Osteoblast (primary cell): ENCODE measurements at regions not wholly inside any gene's neighbourhood (a gene's known extent, or its start where the extent isn't known, plus 50 kb on each side); places are given as distances from the start of the nearest gene placed in this dataset.

Source experiments
- DNase-seq: peaks from one replicate; pipeline ENCODE4 v3.0.0; 2011; ENCODE audit warnings: low spot score, mixed read lengths; ENCODE audit not compliant: insufficient read length; ENCODE audit errors: missing footprints
- H2AFZ ChIP-seq: 2 replicates; pipeline ENCODE4 v1.6.0; 2011; ENCODE audit warnings: mild to moderate bottlenecking, low read length
- H3K27ac ChIP-seq: 2 replicates; pipeline ENCODE4 v1.5.1; 2011; ENCODE audit warnings: mild to moderate bottlenecking, low read depth, low read length, moderate library complexity
- H3K27me3 ChIP-seq: 2 replicates; pipeline ENCODE4 v1.6.0; 2012; ENCODE audit warnings: mild to moderate bottlenecking, control low read depth, inconsistent platforms, low read length, moderate library complexity; ENCODE audit not compliant: insufficient read depth
- H3K36me3 ChIP-seq: 2 replicates; pipeline ENCODE4 v1.5.1; 2011; ENCODE audit warnings: mild to moderate bottlenecking, low read length, control low read depth, moderate library complexity; ENCODE audit not compliant: insufficient read depth
- H3K4me1 ChIP-seq: 2 replicates; pipeline ENCODE4 v1.5.1; 2011; ENCODE audit warnings: mild to moderate bottlenecking, low read length, control low read depth, moderate library complexity; ENCODE audit not compliant: insufficient read depth
- H3K4me2 ChIP-seq: 2 replicates; pipeline ENCODE4 v1.6.0; 2011; ENCODE audit warnings: mild to moderate bottlenecking, low read length; ENCODE audit not compliant: insufficient read depth
- H3K4me3 ChIP-seq: fragments of 200-600 bp; sonication (generic); 3 replicates; pipeline ENCODE4 v1.5.1; 2012; ENCODE audit warnings: mild to moderate bottlenecking, low read length, inconsistent platforms; ENCODE audit not compliant: insufficient read depth
- H3K79me2 ChIP-seq: 2 replicates; pipeline ENCODE4 v1.6.0; 2012; ENCODE audit warnings: mild to moderate bottlenecking, low read length, control low read depth, inconsistent platforms; ENCODE audit not compliant: insufficient read depth
- H3K9me3 ChIP-seq: 2 replicates; pipeline ENCODE4 v1.5.1; 2011; ENCODE audit warnings: low read depth, low read length, control low read depth
- H4K20me1 ChIP-seq: 2 replicates; pipeline ENCODE4 v1.6.0; 2012; ENCODE audit warnings: mild to moderate bottlenecking, low read length, control low read depth; ENCODE audit not compliant: insufficient read depth
- TF ChIP-seq, protein P1 (sequence below): IDR thresholded peaks from 2 replicates; pipeline ENCODE4 v1.5.1; 2011; ENCODE audit warnings: mild to moderate bottlenecking, low read depth, low read length, moderate library complexity; ENCODE audit errors: extremely low read depth

DNA sequence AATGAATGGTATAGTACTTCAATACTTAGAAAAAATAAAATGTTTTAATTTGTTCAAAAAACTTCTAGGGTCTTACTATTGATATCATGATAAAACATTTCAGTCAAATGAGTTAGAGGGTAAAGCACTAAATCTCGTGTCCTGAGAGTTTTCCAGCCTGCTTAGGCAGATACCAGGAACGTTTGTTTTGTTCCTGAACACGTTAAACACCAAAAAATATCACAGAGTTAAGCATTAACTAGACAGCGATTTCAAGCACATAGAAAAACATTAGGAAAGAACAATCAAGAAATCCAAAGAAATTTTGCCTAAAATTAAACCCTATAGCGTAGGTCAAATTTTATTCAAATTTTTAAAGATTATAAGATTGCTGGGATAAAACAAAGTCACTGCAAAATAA is 204.6 kb upstream of the AGR3 start:
- no peak overlapping the region for H3K4me2 ChIP-seq
- no peaks in the 10 kb centered on the region for H3K79me2 ChIP-seq
- no peak overlapping the region for H3K27ac ChIP-seq
- no peaks in the 10 kb centered on the region for H3K27me3 ChIP-seq
- no peak for DNase-seq
- no peaks in the 10 kb centered on the region for H3K36me3 ChIP-seq
- H3K9me3 ChIP-seq, result no peaks in the 10 kb centered on the region
- TF ChIP-seq, protein P1, sequence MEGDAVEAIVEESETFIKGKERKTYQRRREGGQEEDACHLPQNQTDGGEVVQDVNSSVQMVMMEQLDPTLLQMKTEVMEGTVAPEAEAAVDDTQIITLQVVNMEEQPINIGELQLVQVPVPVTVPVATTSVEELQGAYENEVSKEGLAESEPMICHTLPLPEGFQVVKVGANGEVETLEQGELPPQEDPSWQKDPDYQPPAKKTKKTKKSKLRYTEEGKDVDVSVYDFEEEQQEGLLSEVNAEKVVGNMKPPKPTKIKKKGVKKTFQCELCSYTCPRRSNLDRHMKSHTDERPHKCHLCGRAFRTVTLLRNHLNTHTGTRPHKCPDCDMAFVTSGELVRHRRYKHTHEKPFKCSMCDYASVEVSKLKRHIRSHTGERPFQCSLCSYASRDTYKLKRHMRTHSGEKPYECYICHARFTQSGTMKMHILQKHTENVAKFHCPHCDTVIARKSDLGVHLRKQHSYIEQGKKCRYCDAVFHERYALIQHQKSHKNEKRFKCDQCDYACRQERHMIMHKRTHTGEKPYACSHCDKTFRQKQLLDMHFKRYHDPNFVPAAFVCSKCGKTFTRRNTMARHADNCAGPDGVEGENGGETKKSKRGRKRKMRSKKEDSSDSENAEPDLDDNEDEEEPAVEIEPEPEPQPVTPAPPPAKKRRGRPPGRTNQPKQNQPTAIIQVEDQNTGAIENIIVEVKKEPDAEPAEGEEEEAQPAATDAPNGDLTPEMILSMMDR, result no peak
- H3K4me3 ChIP-seq, result no peak overlapping the region
- peaks cover 9% of the 10 kb centered on the region for H3K4me1 ChIP-seq
- no peaks in the 10 kb centered on the region for H4K20me1 ChIP-seq
- H2AFZ ChIP-seq, result no peak overlapping the region

DNA sequence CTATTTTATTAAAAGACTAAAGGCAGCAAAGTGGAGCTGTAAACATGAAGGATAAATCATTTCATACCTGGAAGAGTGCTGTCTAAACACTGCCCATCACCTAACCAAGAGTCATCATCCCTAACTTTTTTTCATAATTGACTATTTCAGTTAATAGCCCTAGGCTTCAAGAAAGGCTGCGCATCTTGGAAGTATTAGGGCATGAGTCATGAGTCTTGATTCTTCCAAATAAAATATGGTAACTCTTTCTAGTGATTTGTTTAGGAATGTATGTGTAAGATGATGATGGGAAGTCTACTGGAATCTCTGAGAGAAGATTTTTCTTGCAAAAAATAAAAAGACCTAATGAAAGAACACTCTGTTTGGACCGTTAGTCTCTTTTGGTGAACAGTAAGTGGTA is 207.7 kb upstream of the AHR start:
- DNase-seq, result peak; percentile 81
- H4K20me1 ChIP-seq, result no peaks in the 10 kb centered on the region
- H3K27me3 ChIP-seq, result no peaks in the 10 kb centered on the region
- TF ChIP-seq, protein P1, result no peak
- H3K79me2 ChIP-seq, result no peaks in the 10 kb centered on the region
- peaks cover 25% of the 10 kb centered on the region for H3K4me1 ChIP-seq
- peak overlapping the region; percentile 18 for H3K4me2 ChIP-seq
- no peaks in the 10 kb centered on the region for H3K9me3 ChIP-seq
- no peak overlapping the region for H2AFZ ChIP-seq
- H3K27ac ChIP-seq, result peak overlapping the region; percentile 30
- no peak overlapping the region for H3K4me3 ChIP-seq
- H3K36me3 ChIP-seq, result no peaks in the 10 kb centered on the region

DNA sequence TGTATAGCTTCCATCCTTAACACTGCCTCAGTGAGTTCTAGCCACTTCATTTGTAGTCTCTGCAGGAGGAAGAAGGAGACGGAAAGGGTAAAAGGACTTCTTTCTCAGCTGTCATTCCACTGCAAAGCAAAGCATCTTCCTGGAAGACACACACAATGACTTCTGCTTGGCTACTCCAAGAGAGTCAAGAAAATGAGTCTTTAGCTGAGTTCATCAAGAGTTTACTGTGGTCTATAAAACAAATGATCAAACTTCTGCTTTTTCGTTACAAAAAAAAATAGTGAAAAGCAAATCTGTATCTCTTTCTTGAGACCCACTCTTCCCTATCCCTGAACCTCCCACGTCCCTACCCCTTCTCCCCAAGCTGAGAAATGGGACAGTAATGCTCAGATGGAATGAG is 205.0 kb upstream of the AHR start:
- Histone ChIP-seq H3K27me3 (no peaks in the 10 kb centered on the region), H3K36me3 (no peaks in the 10 kb centered on the region), H3K79me2 (no peaks in the 10 kb centered on the region), H3K4me1 (peaks cover 31% of the 10 kb centered on the region), H3K9me3 (no peaks in the 10 kb centered on the region), H3K4me2 (no peak overlapping the region), H3K27ac (no peak overlapping the region), H4K20me1 (no peaks in the 10 kb centered on the region), H3K4me3 (no peak overlapping the region), H2AFZ (no peak overlapping the region)
- TF ChIP-seq, protein P1, result no peak
- no peak for DNase-seq

DNA sequence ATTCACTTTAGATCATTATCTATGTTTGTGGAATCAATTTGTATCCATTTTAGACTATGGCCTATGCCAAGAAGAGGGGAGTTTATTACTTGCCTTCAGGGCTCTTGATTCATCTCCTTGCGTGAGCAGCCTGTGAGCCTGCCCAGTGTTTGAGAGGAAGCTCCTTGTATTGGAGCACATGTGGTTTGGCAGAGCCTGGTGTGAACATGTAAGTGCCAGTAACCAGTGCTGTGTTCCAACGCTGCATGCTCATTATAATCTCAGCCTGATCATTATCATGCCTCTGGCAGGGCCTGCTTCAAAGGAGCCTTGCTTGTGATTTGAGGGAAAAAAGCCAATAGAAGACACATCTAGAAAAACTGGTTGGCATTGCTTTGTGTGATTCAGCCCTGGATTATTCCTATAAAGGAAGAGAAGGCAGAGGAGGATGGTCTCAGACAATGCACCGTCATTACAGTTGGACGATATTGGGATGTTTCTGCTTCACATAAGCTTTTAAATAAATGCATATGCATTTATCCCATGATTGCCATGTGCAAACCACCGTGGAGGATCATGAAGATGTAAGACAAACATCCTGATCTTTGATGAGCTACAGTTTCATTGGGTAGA is 203.4 kb upstream of the AHR start:
- peak overlapping the region; percentile 15 for H2AFZ ChIP-seq
- H3K4me3 ChIP-seq, result no peak overlapping the region
- peak overlapping the region; percentile 31 for H3K27ac ChIP-seq
- peak overlapping the region; percentile 25 for H3K4me2 ChIP-seq
- H3K9me3 ChIP-seq, result no peaks in the 10 kb centered on the region
- H4K20me1 ChIP-seq, result no peaks in the 10 kb centered on the region
- H3K4me1 ChIP-seq, result peaks cover 34% of the 10 kb centered on the region
- no peaks in the 10 kb centered on the region for H3K27me3 ChIP-seq
- DNase-seq, result peak; percentile 68
- TF ChIP-seq, protein P1, result no peak
- H3K36me3 ChIP-seq, result no peaks in the 10 kb centered on the region
- no peaks in the 10 kb centered on the region for H3K79me2 ChIP-seq
